ENCODE measurements at regions not wholly inside any gene's neighbourhood (a gene's known extent, or its start where the extent isn't known, plus 50 kb on each side); places are given as distances from the start of the nearest gene placed in this dataset.

DNA sequence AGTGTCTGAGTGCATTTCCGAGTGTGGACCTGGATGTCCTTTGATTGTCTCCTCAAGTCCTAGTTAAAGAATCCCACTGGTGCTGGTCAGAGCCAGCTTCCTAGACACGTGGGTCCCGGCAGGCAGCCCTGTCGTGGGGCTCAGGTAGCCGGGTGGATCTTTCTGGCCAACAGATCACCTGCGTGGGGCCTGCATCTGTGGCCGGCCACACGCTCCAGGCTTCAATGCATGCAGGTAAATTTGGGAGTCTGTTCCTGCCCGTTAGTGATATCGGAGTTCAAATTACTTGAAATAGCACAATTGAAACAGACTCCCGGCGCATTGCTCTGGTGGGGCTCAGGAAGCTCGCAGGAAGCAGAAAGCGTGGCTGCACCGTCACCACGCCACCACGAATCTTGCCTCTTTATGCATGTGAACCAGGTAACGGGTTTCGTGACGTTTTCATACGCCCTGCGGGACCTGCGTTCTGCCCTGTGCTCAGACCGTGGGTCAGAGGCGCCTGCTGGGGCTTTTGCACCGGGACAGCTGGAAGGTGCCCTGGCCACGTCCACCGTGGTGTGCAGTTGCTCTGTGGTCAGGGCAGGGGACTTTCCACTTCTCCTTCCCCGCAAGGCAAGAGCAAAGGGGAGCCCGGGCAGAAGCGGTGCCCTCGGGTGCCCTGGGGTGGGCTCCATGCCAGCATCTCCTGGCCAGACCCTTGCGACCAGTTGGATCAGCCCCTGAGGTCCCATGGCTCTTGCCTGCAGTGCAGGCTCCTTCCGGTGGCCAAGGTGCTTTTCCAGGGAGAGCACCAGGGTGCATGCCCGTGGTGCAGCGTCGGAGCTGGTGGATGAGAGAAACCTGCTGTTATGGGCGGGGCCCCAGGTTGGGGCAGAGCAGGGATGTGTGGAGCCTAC, 803.5 kb downstream of the BRD1 start:
- no peak for TF ChIP-seq POLR2A (IDR thresholded peaks at IDR 0.05)
- TF ChIP-seq, protein P1, sequence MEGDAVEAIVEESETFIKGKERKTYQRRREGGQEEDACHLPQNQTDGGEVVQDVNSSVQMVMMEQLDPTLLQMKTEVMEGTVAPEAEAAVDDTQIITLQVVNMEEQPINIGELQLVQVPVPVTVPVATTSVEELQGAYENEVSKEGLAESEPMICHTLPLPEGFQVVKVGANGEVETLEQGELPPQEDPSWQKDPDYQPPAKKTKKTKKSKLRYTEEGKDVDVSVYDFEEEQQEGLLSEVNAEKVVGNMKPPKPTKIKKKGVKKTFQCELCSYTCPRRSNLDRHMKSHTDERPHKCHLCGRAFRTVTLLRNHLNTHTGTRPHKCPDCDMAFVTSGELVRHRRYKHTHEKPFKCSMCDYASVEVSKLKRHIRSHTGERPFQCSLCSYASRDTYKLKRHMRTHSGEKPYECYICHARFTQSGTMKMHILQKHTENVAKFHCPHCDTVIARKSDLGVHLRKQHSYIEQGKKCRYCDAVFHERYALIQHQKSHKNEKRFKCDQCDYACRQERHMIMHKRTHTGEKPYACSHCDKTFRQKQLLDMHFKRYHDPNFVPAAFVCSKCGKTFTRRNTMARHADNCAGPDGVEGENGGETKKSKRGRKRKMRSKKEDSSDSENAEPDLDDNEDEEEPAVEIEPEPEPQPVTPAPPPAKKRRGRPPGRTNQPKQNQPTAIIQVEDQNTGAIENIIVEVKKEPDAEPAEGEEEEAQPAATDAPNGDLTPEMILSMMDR (IDR thresholded peaks at IDR 0.05), result no peak

Data from heart left ventricle (tissue), 13 donors.